ENCODE measurements at regions not wholly inside any gene's neighbourhood (a gene's known extent, or its start where the extent isn't known, plus 50 kb on each side); places are given as distances from the start of the nearest gene placed in this dataset.

DNA sequence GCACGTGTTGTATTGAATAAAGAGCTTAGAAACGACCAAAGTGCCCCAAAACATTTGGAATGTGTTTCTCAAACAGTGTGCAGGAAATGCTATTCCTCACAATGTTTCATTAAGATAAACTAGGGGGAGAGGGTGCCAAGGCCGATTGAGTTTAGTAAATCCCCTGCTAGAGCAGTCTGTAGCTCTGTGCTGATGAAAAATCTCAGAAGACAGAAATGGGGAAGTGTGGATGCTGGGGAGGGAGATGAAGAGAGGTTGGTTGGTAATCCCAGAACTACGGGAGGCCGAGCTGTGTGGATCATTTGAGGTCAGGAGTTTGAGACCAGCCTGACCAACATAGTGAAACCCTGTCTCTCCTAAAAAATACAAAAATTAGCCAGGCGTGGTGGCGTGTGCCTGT is 121.2 kb downstream of the FOXB1 start:
- no peaks in the 10 kb centered on the region for H3K9me3 ChIP-seq
- ATAC-seq (ENCODE audit: insufficient number of reproducible peaks, low FRiP score, low read depth) (no peak), DNase-seq (ENCODE audit: low spot score) (no peak)
- H3K4me3 ChIP-seq = no peak overlapping the region
- no peaks in the 10 kb centered on the region for H3K36me3 ChIP-seq
- no peaks in the 10 kb centered on the region for H3K27me3 ChIP-seq (replicated peaks; ENCODE audit: insufficient read depth)
- peaks cover 0 to 13% of the 10 kb centered on the region in 2 donors for H3K4me1 ChIP-seq (ENCODE audit: control insufficient read depth in 1 of 2, low read depth in 2 of 2)
- H3K27ac ChIP-seq = no peak overlapping the region
- no peak for TF ChIP-seq CTCF (IDR thresholded peaks at IDR 0.05)

GRCh38 chr15:60126200-60126599 is 122.1 kb downstream of the FOXB1 start:
- H3K27me3 ChIP-seq (replicated peaks; ENCODE audit: insufficient read depth) = no peaks in the 10 kb centered on the region
- H3K9me3 ChIP-seq = no peaks in the 10 kb centered on the region
- ATAC-seq (ENCODE audit: insufficient number of reproducible peaks, low FRiP score, low read depth) (no peak), DNase-seq (ENCODE audit: low spot score) (no peak)
- H3K27ac ChIP-seq = no peak overlapping the region
- H3K36me3 ChIP-seq = no peaks in the 10 kb centered on the region
- TF ChIP-seq CTCF (IDR thresholded peaks at IDR 0.05) = no peak
- no peak overlapping the region for H3K4me3 ChIP-seq
- H3K4me1 ChIP-seq (ENCODE audit: control insufficient read depth in 1 of 2, low read depth in 2 of 2) = peaks cover 0 to 13% of the 10 kb centered on the region in 2 donors

- Histone ChIP-seq H3K27me3 (replicated peaks; ENCODE audit: insufficient read depth) (no peaks in the 10 kb centered on the region), H3K9me3 (no peaks in the 10 kb centered on the region), H3K4me3 (no peak overlapping the region), H3K36me3 (no peaks in the 10 kb centered on the region), H3K27ac (no peak overlapping the region), H3K4me1 (ENCODE audit: control insufficient read depth in 1 of 2, low read depth in 2 of 2) (peaks cover 0 to 13% of the 10 kb centered on the region in 2 donors)
- DNase-seq (ENCODE audit: low spot score) (no peak), ATAC-seq (ENCODE audit: insufficient number of reproducible peaks, low FRiP score, low read depth) (no peak)
- TF ChIP-seq CTCF (IDR thresholded peaks at IDR 0.05) = no peak
Observed at GRCh38 chr15:60126661-60127060, 122.5 kb downstream of the FOXB1 start.

GRCh38 chr15:60128000-60128376 is 123.9 kb downstream of the FOXB1 start:
- Histone ChIP-seq H3K27me3 (replicated peaks; ENCODE audit: insufficient read depth) (no peaks in the 10 kb centered on the region), H3K9me3 (no peaks in the 10 kb centered on the region), H3K27ac (peak overlapping the region in 1 of 2 donors; percentile 14), H3K4me3 (peak overlapping the region; percentile 65), H3K36me3 (no peaks in the 10 kb centered on the region), H3K4me1 (ENCODE audit: control insufficient read depth in 1 of 2, low read depth in 2 of 2) (peaks cover 0 to 13% of the 10 kb centered on the region in 2 donors)
- ATAC-seq (ENCODE audit: insufficient number of reproducible peaks, low FRiP score, low read depth) (no peak), DNase-seq (ENCODE audit: low spot score) (no peak)
- TF ChIP-seq CTCF (IDR thresholded peaks at IDR 0.05) = no peak

DNA sequence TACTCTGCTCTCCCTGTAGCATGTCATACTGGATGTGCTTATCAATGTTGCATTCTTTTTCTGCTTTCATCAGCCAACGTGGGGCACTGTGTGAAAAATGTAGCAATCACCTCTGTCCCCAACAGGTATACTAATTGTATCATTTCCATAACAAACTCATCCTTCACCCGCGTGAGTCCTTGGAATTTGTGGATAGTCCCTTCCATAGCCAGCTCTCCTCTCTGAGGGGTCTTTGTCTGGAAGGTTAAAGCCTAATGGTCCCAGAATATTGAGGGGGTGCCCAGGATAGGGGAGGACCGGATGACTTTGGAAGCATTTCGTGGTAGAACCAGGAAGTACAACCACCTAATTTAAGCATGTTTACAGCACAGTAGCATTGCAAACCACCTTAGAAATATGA is 124.6 kb downstream of the FOXB1 start:
- no peak for TF ChIP-seq CTCF (IDR thresholded peaks at IDR 0.05)
- DNase-seq (ENCODE audit: low spot score) (no peak), ATAC-seq (ENCODE audit: insufficient number of reproducible peaks, low FRiP score, low read depth) (no peak)
- no peak overlapping the region for H3K27ac ChIP-seq
- H3K27me3 ChIP-seq (replicated peaks; ENCODE audit: insufficient read depth) = no peaks in the 10 kb centered on the region
- H3K9me3 ChIP-seq = no peaks in the 10 kb centered on the region
- H3K36me3 ChIP-seq = no peaks in the 10 kb centered on the region
- H3K4me1 ChIP-seq (ENCODE audit: control insufficient read depth in 1 of 2, low read depth in 2 of 2) = peaks cover 0 to 13% of the 10 kb centered on the region in 2 donors
- no peak overlapping the region for H3K4me3 ChIP-seq
